ENCODE measurements at regions not wholly inside any gene's neighbourhood (a gene's known extent, or its start where the extent isn't known, plus 50 kb on each side); places are given as distances from the start of the nearest gene placed in this dataset.

DNA sequence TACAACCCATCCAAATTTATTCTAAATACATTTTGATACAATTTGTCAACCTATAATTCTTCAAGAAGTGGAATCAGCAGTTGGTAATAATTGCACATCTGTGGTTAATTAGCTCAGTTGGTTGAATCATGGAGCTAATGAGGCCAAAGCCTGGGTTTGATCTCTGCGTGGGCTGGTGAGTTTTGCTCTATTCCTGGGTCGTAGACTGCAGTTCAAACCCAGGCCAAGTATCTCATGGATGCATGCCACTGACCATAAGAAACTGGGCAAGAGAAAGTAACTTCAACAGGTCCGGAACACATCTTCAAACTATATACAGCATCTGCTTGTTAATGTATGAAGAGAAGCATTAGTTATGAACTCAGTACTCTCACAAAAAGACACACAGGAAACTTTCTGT, 779.7 kb downstream of the USP25 start:
- no peak for DNase-seq

DNA sequence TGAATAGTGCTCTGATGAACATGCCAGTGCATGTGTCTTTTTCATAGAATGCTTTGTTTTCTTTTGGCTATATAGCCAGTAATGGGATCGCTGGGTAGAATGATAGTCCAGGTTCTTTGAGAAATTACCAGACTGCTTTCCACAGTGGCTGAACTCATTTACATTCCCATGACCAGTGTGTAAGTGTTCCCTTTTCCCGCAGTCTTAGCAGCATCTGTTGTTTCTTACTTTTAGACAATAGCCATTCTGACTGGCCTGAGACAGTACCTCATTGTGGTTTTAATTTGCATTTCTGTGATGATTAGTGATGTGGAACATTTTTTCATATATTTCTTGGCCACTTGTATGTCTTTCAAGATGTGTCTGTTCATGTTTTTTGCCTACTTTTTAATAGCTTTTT, 784.5 kb downstream of the USP25 start:
- no peak for DNase-seq

DNA sequence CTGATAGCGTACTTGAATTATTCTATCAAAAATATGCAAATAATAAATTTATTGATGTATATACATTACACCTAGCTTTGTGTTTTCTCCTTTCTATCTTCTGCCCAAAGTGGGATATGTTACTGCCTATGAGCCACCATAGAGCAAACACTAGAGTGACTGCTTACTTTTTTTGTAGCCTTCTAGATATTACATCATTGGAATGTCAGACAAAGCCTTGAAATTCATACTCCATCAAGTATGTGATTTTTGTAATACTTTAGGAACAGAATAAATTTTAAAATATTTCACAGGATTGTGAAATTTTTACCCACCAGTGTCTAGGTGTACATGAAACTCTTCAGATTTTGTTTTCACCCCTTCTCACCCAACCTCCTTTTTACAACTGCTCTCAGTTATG, 787.6 kb downstream of the USP25 start:
- no peak for DNase-seq

DNA sequence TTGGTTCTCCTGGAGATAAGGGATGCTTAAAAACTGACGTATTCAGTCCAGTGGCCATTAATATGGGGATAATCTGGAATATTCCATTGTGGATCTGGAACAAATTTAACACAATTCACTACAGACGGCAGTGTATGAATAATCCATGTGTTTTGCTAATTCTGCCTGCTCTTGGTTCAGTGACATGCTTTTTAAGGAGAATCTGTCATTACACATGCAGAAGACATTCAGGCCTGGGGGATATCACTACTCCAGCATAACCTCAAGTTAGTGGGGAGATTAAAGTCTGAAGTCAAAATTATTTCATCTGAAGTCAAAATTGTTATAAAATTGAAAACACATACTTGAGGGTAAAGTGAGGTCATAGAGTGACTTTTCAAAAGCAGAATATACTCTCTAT, 789.3 kb downstream of the USP25 start:
- DNase-seq: no peak

DNA sequence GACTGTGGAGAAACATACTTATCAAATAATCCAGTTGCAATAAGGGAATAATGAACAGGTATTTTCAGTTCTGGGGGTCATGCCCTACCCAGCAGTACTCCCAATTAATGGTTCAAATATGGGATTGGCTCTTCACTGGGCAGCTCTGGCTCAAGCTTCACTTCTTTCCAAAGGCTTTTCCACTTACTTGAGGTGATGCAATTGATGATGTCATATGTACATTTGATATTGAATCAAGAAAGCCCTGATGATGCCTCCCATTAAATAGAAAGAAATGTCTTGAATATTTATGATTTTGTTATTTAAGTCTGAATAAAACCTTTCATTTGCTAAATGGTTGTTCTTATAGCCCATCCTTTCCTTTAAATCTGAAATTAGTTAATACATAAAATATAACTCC, 789.9 kb downstream of the USP25 start:
- DNase-seq: no peak

DNA sequence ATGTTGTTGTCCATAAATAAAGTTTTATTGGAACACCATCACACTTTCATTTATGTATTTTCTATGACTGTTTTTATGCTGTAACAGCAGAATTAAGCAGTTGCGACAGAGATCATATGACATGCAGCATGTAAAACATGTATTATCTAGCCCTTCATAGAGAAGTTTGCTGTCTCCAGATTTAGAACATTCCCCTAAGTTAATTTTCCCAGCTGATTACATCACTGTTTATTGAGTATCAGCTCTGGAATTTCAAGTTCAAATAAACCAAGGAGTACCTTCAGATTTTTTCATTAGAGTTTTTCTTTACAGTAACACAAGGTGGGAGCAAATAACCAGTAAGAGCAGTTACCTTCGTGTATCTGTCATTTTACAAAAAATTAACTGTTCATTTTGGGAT, 792.8 kb downstream of the USP25 start:
- no peak for DNase-seq

DNA sequence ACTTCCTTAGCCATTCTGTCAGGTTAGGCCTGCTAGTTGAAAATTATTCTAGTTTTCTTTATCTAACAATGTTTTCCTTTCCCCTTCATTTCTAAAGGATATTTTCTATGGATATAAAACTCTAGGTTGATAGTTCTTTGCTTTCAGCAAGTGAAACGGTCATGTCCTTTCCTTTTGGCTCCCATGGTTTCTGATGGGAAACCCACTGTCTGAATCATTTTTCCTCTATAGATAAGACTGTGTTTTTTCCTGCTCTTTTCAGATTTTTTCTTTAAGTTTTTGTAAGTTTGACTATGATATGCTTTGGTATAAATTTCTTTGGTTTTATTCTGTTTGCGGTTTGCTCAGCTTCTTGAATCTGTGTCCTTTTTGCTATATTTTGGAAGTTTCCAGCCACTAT, 800.9 kb downstream of the USP25 start:
- no peak for DNase-seq

DNA sequence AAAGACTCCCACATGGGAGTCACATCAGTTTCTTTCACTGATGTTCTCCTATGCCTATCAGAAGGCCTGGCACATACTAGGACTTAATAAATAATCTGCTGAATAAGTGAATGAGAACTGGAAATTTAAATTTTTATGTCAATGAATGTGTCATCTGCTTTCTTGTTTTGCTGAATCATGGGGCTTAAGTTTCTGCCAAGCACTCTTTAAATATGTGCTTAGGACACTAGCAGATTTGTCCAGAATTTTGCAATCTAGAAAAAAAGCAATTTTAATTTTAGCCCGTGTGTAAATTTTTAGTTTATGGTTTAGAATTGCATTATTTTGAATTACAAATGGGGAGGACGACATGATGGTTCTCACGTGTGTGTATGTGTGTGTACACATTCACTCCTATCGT, 803.1 kb downstream of the USP25 start:
- DNase-seq: no peak

DNA sequence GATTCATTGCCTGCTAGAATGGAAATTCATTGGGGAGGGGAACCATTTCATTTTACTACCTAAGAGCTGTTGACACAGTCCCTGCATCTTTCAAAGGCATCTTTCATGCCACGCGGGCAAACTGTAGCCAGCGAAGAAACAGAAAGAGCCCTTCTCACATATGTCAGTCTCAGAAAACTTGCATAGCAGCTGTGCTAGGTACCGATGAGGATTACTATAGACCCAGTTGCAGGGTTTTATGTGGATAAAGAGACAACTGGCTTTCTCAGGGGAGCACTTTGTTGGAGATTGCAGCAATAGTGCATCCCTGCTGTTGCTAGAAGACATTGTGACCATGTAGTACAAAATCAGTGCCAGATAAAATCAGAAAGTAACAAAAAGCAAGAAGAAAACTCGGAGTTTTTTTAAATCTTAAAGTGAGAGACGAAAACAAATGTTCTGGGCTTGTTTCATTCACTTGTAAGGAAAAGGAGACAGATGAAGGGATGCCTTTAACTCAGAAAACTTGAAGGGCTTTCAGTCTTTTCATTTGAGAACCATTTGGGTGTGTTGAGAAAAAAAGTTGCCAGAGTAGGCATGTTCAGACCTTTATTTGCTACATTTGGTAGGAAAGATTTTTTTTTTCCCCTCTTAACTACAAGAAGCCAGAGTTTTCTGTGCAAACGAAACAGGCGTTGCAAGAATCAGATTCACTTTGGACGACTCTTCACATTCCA, 804.1 kb downstream of the USP25 start:
- no peak for DNase-seq

DNA sequence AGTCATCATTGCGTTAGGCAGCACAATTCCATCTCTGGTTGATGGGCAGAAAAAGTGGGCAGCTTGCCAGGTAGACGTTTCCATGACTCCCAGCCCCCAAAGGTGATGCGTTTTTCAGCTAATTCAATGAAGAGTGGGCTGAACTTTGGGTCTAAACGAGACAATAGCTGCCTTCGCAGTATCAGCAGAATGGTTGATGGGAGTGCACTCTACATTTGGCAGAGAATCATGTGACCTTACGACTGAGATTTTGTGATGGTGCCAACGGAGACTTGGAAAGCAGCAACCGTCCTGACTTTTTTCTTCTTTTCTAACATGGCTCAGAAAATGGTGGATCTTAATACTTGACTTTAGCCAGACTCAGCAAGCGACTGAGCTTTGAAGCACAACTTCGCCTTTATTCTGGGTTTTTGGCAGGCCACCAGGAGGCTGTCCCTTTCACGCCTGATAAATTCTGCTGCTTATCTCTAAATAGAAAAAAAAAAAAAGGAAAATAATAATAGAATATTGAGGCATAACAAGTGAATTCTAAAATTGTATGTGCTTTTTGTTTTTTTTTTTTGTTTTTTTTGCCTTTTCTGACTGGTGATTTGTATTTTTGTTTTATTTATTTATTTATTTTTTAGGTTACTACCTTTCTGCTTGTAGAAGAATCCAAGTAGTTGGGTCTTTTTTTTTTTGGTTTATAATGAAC, 804.8 kb downstream of the USP25 start:
- no peak for DNase-seq

DNA sequence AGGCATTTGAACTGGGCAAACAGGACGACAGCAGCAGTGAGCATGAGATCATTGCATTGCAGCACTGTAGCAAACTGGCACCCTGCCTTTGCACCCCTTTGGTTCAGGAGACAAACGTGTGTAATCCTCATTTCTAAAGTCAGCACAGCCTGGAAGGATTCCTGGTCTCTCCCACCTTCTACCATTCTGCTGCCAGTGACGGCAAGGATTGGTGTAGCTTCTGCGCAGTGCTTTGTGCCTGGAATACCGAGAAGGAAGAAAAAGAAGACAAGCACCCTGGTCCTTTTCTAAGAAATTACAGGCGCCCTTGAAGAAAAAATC, 805.3 kb downstream of the USP25 start:
- no peak for DNase-seq

DNA sequence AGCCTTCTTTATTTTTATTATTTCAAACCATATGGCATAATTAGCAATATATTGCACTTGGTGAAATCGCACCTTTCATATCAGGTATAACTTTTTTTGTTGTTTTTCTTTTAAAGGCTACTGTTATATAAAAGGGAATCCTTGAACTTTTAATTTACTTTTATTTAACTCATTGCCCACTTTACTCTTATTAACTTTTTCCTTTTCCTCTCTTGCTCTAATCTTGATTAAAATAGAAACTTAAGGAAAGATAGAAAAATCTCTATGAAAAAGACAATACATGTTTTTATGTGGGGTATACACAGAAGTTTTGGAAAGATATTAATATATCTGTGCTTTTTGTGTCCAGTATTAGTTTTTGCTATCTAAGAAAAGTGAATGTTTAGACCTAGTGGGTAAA, 805.8 kb downstream of the USP25 start:
- DNase-seq: no peak

DNA sequence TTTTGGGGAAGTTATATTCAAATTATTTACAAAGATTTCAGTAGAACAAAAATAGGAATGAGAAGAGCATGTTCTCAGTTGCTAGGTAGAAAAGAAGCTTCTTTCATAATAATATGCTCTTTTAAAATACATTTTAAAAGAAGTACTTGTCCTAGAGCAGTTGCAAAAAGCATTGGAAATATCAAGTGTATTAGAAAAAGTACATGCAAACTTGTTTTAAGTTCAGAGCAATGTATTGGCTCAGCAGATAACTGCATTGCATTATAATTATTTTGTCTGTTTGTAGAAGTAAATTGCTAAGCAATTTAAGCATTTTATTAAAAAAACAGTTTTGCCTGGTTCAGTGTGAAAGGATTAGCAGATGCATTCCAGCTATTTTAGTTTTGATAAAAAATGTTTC, 806.4 kb downstream of the USP25 start:
- no peak for DNase-seq

DNA sequence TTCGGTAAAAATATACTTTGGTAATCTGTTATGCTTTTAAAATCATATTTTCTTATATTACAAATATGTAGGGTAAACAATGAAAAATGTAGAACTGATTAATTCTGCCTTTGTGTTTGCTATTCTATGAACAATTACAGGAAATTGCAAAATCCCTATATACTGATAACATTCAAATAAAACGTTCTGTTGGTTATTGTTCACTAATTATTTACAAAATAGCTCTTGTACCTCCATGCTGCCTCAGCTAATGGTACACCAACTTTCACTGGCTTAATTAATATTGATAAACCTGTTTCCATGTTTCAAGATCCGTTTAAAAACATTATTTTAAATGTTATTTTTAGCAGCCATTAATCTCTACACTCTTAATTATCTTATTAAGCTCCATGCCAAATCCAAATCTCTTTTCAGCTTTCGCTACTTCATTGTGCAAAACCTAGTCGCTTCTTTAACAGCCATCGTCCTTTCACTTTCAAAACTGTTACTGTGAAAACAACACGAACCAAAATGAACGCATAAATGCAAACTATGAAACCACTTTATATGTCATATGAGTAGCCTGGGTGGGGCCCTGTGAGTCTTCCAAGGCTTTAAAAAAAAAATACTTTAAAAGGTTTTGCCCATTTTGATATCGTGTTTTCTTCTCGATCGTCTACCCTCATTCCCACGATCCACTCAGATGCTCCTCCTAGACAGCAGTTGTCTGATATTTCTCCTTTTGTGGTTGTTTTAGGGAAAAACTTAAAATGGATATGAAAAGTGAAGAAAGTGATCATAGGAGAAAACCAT, 807.1 kb downstream of the USP25 start:
- no peak for DNase-seq

DNA sequence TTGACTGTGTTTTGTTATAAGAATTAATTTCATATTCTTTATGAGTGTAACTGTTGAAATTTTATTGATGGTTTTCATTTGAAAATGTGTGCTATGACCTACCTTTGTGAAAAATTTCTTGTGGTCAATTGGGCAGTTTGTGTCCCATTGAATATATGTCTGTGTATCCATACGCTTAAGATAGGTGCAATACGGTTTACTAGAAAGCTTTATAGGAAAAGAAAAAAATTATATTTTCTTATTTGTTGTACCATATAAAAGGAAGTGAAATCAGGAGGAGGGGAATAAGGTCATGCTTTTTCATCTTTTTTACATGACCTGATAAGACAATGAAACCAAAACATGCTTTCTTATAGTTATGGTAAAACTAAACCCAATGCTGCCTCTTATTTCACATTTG, 807.7 kb downstream of the USP25 start:
- DNase-seq: no peak

DNA sequence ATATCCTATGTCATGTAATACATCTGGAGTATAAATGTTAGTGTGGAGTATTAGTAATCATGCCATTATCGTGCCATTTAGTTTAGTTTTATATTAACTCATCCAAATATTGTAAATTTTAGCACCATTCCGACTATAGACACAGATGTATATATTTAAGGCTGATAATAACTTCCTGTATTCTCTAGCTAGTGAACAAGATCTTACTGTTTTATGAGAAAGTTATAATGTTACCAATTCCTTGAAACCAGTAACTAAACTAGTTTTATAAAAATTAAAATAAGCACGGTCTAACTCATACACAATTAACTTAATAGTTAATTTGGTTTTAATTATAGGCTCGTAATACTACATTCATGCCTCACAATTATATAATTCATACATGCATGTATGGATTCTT, 808.6 kb downstream of the USP25 start:
- DNase-seq: no peak

DNA sequence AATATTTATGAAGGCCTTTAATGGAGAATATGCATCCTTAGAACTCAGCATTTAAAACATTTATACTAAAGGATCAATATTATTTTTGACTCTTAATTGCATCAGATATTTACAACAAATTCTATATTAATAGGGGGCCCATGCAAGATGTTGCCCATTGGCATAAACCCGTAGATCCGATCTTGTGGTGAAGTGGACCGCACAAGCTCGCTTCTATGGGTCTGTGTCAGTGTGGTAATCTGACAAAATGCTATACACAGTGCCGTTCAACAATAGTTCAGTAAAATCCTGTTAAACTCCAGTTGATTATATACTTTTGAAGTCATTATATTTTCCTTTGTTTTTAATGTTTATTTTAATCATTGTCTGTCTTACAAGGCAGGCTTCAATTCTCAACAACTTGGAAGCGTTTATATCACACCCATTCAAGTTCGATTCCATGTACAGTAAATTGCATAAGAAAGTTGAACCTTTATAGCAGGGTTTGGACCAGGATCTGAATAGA, 809.2 kb downstream of the USP25 start:
- DNase-seq: no peak

DNA sequence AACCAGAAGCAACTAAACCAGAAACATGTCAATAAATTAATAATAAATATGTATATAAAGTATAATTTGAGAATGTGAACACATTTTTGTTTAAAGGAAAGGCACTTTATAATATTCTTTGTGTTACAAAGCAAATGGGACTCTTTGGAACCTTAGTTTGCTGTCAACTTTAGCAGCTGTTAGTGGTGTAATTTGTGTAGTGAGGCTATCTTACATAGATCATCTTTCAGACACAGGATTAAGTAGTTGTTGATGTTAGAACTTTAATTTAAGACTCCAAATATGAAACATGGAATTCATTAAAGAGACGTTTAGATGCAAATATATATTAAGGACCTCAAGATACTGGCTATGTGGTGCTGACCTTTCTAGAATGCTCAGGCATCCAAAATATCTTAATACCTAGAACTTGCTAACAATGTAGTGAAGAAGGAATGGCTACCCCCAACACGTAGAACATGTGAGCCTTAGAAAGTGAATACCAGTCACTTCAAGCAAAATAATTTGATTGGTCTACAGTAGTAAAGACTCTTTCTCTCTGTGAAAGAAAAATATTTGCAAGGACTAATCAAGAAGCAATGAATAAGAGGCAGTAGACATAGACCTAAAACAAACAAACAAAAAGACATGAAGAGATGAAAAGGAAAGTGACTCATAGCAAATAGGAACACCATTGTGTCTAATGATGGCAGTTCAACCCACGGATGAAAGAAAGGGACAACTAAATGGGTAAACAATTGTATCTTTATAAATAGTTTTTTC, 811.4 kb downstream of the USP25 start:
- DNase-seq: no peak

DNA sequence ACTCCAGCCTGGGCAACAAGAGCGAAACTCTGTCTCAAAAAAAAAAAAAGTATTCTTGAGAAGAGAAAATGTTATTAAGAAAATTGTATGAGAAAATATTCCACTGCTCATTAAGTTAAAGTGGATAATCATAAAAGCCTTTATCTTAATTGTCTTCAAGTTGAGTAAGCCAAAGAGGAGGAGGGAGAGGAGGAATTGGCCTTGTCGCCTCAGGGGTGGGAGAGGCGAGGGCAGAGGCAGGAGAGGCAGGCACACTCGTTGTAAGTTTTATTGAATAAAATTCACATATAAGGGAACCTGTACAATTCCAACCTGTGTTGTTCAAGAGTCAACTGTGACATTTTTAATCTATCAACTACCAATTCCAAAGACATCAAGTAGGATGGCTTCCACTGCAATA, 820.3 kb downstream of the USP25 start:
- no peak for DNase-seq

DNA sequence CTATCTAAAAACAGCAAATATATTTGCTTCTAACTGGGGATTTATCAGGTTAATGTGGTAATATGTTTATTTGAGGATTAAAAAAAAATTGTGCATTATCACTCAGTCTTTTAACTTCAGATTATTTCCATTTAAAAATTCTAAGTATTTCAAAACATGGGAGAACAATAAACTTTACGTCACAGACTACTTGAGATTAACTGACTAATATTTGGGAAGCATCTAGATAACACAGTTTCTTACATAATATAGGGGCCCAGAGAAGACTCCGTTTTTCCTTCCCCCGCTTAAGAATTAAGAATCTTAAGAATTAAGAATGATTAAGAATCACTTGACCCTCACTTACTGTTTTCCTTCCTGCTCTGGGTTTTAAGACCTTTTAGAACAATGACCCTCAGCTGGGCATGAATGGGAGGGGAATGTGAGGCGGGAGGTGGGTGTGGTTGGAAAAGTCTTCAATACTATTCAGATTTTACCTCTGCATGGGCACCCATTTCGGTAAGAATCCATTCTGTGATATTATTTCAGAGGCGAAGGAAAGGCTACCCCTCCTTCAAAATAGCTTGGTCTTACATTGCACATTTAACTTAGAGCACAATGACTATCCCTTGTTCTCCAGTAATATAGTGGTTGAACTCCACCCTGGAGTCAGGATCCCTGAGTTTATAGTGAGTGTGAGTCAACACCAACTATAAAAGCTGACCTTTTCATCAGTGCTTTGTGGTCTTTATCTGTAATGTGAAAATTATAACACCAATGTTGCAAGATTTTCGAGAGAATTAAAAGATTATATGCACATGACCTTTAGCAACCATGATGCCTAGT, 821.3 kb downstream of the USP25 start:
- no peak for DNase-seq

DNA sequence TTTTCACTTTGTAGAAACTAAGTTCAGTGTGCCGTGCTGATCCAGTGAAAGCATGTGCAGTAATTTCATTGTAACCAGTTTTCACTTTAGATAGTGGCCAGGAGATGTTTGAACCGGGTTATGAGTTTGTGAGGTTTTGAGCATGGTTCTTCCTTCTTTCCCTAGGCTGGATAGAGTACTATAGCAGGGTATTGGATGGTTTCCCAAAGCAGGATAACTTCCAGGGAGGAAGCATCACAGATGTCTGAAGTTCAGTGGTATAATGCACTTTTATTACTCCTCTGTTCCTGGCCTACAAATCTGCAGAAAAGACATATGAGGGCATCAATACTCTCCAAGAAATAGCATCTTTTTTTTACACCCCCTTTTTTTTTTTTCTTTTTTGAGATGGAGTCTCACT, 823.1 kb downstream of the USP25 start:
- DNase-seq: no peak

DNA sequence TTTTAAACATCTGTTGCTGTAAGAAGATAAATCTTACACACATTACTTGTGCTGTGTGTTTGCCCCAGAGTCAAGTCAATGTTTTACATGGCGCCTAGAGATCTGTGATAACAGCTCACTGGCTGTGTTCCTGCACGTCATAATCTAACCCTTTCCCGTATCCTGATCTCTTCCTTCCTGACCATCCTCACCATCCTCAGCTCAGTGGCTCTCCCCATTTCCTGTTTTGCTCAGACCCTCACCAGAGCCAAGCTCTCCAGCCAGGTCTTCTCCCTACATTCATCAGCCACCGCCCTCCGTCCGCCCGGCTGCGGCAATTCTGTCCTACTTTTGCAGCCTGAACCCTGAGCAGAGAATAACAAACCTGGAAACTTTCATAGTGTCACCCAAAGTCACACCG, 824.7 kb downstream of the USP25 start:
- DNase-seq: no peak

Data from CD4-positive, alpha-beta T cell treated with Interleukin-21 for 1 hour (primary cell).